ENCODE measurements at regions not wholly inside any gene's neighbourhood (a gene's known extent, or its start where the extent isn't known, plus 50 kb on each side); places are given as distances from the start of the nearest gene placed in this dataset.

DNA sequence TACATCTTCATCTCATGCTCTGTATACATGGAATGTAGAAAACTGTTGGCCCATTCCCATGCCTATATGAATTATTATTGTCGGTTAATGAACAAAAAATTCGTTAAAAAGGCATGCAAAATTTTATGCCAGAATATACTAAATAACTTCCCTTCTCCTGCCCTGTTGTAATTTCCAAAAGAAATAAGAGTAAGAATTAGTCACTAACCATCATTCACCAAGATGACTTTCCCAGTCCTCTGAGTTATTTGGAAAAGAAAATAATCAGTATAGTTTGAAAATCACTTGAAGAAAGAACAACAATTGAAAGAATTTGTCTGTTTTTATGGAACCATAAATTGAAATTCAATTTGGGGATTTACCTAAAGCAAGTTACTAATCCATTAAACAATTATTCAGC, 1149.1 kb upstream of the RAG2 start:
- Mint-ChIP-seq H3K4me1 (no peaks in the 10 kb centered on the region), H3K36me3 (ENCODE audit: insufficient read depth in 1 of 3, low read depth in 3 of 3) (peaks cover 0 to 16% (median 3%) of the 10 kb centered on the region in 3 experiments; a peak in 5 of 7 replicates)
- H3K18ac ChIP-seq (ENCODE audit: insufficient read length, low read depth, low read length) = no peak overlapping the region

More for the DNA sequence above, 1149.1 kb upstream of the RAG2 start:
- Histone ChIP-seq H3K4me1 (ENCODE audit: insufficient read depth, low read length) (no peaks in the 10 kb centered on the region), H2BK120ac (ENCODE audit: low read depth, low read length, poor library complexity, severe bottlenecking) (no peak overlapping the region), H2BK20ac (ENCODE audit: low read depth, low read length, poor library complexity, severe bottlenecking) (no peak overlapping the region), H4K5ac (ENCODE audit: insufficient read length, low read depth, low read length) (no peak overlapping the region), H3K27ac (ENCODE audit: insufficient read length, low read depth, low read length) (no peak overlapping the region), H2AFZ (ENCODE audit: low read length) (no peak overlapping the region), H3K23me2 (ENCODE audit: insufficient read length, low read depth, low read length, poor library complexity, severe bottlenecking) (no peaks in the 10 kb centered on the region), H2BK15ac (ENCODE audit: low read depth, low read length) (no peak overlapping the region), H3K9me3 (ENCODE audit: control insufficient read depth, low read depth, low read length) (no peaks in the 10 kb centered on the region), H3K27me3 (ENCODE audit: insufficient read depth, low read length) (no peaks in the 10 kb centered on the region), H3K9ac (ENCODE audit: extremely low read depth, insufficient read length, low read length) (no peak overlapping the region), H4K8ac (replicated peaks; ENCODE audit: insufficient read length, low read depth, low read length) (no peak overlapping the region), H3T11ph (ENCODE audit: low read length) (no peak overlapping the region), H2BK5ac (ENCODE audit: insufficient read length, low read length) (no peak overlapping the region), H2AK5ac (ENCODE audit: insufficient read length, low read length) (no peak overlapping the region), H3K56ac (ENCODE audit: insufficient read length, low read depth, low read length) (no peak overlapping the region), H3K79me1 (ENCODE audit: insufficient read depth, low read depth, low read length, poor library complexity, severe bottlenecking) (no peaks in the 10 kb centered on the region), H2BK12ac (ENCODE audit: insufficient read length, low read depth, low read length) (no peak overlapping the region), H3K23ac (ENCODE audit: insufficient read length, low read depth, low read length) (no peak overlapping the region), H4K20me1 (ENCODE audit: control insufficient read depth, insufficient read depth, insufficient read length) (no peaks in the 10 kb centered on the region), H4K91ac (ENCODE audit: insufficient read length, low read depth, low read length) (no peak overlapping the region), H3K79me2 (ENCODE audit: insufficient read depth, low read length) (no peaks in the 10 kb centered on the region), H3K4ac (ENCODE audit: low read depth, low read length) (no peak overlapping the region), H3K14ac (ENCODE audit: insufficient read depth, low read length) (no peak overlapping the region), H3K4me2 (ENCODE audit: insufficient read depth, insufficient read length, low read length) (no peak overlapping the region)
- DNase-seq = no peak
- H3K27ac Mint-ChIP-seq = no peak overlapping the region
- TF ChIP-seq, protein P1, sequence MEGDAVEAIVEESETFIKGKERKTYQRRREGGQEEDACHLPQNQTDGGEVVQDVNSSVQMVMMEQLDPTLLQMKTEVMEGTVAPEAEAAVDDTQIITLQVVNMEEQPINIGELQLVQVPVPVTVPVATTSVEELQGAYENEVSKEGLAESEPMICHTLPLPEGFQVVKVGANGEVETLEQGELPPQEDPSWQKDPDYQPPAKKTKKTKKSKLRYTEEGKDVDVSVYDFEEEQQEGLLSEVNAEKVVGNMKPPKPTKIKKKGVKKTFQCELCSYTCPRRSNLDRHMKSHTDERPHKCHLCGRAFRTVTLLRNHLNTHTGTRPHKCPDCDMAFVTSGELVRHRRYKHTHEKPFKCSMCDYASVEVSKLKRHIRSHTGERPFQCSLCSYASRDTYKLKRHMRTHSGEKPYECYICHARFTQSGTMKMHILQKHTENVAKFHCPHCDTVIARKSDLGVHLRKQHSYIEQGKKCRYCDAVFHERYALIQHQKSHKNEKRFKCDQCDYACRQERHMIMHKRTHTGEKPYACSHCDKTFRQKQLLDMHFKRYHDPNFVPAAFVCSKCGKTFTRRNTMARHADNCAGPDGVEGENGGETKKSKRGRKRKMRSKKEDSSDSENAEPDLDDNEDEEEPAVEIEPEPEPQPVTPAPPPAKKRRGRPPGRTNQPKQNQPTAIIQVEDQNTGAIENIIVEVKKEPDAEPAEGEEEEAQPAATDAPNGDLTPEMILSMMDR (conservative IDR thresholded peaks at IDR 0.05) = no peak
- no CpG with 5 or more reads among the region's 2 CpGs for WGBS (ENCODE audit: extremely low coverage, insufficient read length, low lambda C conversion rate)
- peaks cover 11 to 12% of the 10 kb centered on the region in 2 experiments for H3K9me3 Mint-ChIP-seq
- H3K27me3 Mint-ChIP-seq (ENCODE audit: low read depth) = no peaks in the 10 kb centered on the region
- no peak overlapping the region for H3K4me3 Mint-ChIP-seq
